ENCODE measurements at regions not wholly inside any gene's neighbourhood (a gene's known extent, or its start where the extent isn't known, plus 50 kb on each side); places are given as distances from the start of the nearest gene placed in this dataset.

GRCh38 chr2:71776227-71776626, 322.9 kb downstream of the DYSF start:
- TF ChIP-seq TAF1 (IDR thresholded peaks at IDR 0.05; ENCODE audit: borderline replicate concordance, insufficient read depth, low read length): no peak
- no peak for TF ChIP-seq POLR2AphosphoS5 (IDR thresholded peaks at IDR 0.05; ENCODE audit: low read depth, low read length)
- no peak for TF ChIP-seq SIN3A (IDR thresholded peaks at IDR 0.05; ENCODE audit: borderline replicate concordance, insufficient read depth, low read length)
- TF ChIP-seq FOXP2 (optimal IDR thresholded peaks at IDR 0.05; ENCODE audit: borderline replicate concordance, extremely low read depth, extremely low read length, insufficient read depth): no peak
- TF ChIP-seq, protein P1, sequence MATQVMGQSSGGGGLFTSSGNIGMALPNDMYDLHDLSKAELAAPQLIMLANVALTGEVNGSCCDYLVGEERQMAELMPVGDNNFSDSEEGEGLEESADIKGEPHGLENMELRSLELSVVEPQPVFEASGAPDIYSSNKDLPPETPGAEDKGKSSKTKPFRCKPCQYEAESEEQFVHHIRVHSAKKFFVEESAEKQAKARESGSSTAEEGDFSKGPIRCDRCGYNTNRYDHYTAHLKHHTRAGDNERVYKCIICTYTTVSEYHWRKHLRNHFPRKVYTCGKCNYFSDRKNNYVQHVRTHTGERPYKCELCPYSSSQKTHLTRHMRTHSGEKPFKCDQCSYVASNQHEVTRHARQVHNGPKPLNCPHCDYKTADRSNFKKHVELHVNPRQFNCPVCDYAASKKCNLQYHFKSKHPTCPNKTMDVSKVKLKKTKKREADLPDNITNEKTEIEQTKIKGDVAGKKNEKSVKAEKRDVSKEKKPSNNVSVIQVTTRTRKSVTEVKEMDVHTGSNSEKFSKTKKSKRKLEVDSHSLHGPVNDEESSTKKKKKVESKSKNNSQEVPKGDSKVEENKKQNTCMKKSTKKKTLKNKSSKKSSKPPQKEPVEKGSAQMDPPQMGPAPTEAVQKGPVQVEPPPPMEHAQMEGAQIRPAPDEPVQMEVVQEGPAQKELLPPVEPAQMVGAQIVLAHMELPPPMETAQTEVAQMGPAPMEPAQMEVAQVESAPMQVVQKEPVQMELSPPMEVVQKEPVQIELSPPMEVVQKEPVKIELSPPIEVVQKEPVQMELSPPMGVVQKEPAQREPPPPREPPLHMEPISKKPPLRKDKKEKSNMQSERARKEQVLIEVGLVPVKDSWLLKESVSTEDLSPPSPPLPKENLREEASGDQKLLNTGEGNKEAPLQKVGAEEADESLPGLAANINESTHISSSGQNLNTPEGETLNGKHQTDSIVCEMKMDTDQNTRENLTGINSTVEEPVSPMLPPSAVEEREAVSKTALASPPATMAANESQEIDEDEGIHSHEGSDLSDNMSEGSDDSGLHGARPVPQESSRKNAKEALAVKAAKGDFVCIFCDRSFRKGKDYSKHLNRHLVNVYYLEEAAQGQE (IDR thresholded peaks at IDR 0.05; ENCODE audit: insufficient read depth in 1 of 2, low read depth in 2 of 2, low read length in 2 of 2): no peak

DNA sequence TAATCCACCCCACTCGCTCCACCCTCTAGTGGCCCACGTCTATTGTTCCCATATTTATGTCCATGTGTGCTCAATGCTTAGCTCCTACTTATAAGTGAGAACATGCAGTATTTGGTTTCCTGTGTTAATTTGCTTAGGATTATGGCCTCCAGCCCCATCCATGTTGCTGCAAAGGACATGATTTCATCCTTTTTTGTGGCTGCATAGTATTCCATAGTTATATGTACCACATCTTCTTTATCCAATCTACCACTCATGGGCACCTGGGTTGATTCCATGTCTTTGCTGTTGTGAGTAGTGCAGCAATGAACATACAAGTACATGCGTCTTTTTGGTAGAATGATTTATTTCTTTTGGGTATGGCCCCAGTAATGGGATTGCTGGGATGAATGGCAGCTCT, 319.9 kb downstream of the DYSF start:
- TF ChIP-seq POLR2AphosphoS5 (IDR thresholded peaks at IDR 0.05; ENCODE audit: low read depth, low read length) (no peak), SIN3A (IDR thresholded peaks at IDR 0.05; ENCODE audit: borderline replicate concordance, insufficient read depth, low read length) (no peak), TAF1 (IDR thresholded peaks at IDR 0.05; ENCODE audit: borderline replicate concordance, insufficient read depth, low read length) (no peak), FOXP2 (optimal IDR thresholded peaks at IDR 0.05; ENCODE audit: borderline replicate concordance, extremely low read depth, extremely low read length, insufficient read depth) (no peak)
- TF ChIP-seq, protein P1 (IDR thresholded peaks at IDR 0.05; ENCODE audit: insufficient read depth in 1 of 2, low read depth in 2 of 2, low read length in 2 of 2): no peak

DNA sequence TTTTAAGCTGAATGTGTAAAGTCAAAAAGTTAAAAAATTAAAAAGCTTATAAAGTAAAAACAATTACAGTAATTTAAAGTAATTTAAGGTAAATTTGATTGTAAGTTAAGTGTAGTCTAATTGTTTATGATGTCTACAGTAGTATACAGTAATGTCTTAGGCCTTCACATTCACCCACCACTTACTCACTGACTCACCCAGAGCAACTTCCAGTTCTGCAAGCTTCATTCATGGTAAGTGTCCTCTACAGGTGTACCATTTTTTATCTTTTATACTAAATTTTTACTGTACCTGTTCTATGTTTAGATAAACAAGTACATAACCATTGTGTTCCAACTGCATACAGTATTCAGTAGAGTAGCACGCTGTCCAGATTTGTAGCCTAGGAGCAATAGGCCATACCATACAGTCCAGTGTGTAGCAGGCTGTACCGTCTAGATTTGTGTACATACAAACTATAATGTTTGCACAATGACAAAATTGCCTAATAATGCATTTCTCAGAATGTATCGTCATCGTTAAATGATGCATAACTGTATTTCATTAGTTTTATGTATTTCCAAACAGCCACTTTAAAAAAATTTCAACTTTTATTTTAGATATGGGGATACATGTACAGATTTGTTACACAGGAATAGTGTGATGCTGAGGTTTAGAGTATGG, 319.3 kb downstream of the DYSF start:
- TF ChIP-seq POLR2AphosphoS5 (IDR thresholded peaks at IDR 0.05; ENCODE audit: low read depth, low read length): no peak
- TF ChIP-seq FOXP2 (optimal IDR thresholded peaks at IDR 0.05; ENCODE audit: borderline replicate concordance, extremely low read depth, extremely low read length, insufficient read depth): no peak
- TF ChIP-seq, protein P1 (IDR thresholded peaks at IDR 0.05; ENCODE audit: insufficient read depth in 1 of 2, low read depth in 2 of 2, low read length in 2 of 2): no peak
- TF ChIP-seq TAF1 (IDR thresholded peaks at IDR 0.05; ENCODE audit: borderline replicate concordance, insufficient read depth, low read length): no peak
- TF ChIP-seq SIN3A (IDR thresholded peaks at IDR 0.05; ENCODE audit: borderline replicate concordance, insufficient read depth, low read length): no peak

DNA sequence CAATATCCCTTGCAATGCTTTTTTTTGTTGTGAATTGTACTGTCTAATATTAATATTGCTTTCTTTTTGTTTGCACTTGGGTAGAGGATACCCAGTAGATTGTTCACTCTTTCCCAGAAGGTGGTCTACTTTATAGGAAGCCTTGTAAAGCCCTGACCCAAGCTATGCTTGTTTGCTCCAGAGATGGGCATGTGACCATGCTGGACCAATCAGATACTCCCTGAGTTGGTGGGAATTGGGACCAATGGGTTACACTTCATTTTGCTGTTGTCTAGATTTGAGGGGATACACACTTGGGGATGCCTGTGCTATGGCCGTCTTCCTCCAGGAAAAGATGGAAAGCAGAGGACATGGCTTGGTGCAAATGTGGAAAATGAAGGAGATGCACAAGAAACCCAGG, 314.3 kb downstream of the DYSF start:
- TF ChIP-seq, protein P1 (IDR thresholded peaks at IDR 0.05; ENCODE audit: insufficient read depth in 1 of 2, low read depth in 2 of 2, low read length in 2 of 2): no peak
- TF ChIP-seq TAF1 (IDR thresholded peaks at IDR 0.05; ENCODE audit: borderline replicate concordance, insufficient read depth, low read length): no peak
- no peak for TF ChIP-seq FOXP2 (optimal IDR thresholded peaks at IDR 0.05; ENCODE audit: borderline replicate concordance, extremely low read depth, extremely low read length, insufficient read depth)
- no peak for TF ChIP-seq SIN3A (IDR thresholded peaks at IDR 0.05; ENCODE audit: borderline replicate concordance, insufficient read depth, low read length)
- TF ChIP-seq POLR2AphosphoS5 (IDR thresholded peaks at IDR 0.05; ENCODE audit: low read depth, low read length): no peak
